Gastrocnemius medialis (tissue), 4 donors: ENCODE measurements at regions not wholly inside any gene's neighbourhood (a gene's known extent, or its start where the extent isn't known, plus 50 kb on each side); places are given as distances from the start of the nearest gene placed in this dataset.

Source experiments
- CTCF ChIP-seq, 5 experiments: fragments of 450-650 bp in 3 of 5; fragments of 200-600 bp in 2 of 5; sonication (generic) in 2 of 5; IDR thresholded peaks in 4 of 5; conservative IDR thresholded peaks in 1 of 5; 1 replicate in 4 of 5; 2 replicates in 1 of 5; pipeline ENCODE4 v1.5.1; 2016 to 2019; ENCODE audit warnings: antibody characterized with exemption in 5 of 5, mild to moderate bottlenecking in 3 of 5, moderate library complexity in 3 of 5
- POLR2A ChIP-seq, 2 donors: fragments of 450-650 bp; IDR thresholded peaks; one replicate each; pipeline ENCODE4 v1.6.1; 2017; ENCODE audit warnings: antibody characterized with exemption in 2 of 2, mild to moderate bottlenecking in 2 of 2, moderate library complexity in 2 of 2

GRCh38 chr16:51237861-51238378 is 86.8 kb upstream of the SALL1 start:
- TF ChIP-seq CTCF (IDR thresholded peaks at IDR 0.05 in 4 of 5, conservative IDR thresholded peaks at IDR 0.05 in 1 of 5) (no peak), POLR2A (IDR thresholded peaks at IDR 0.05) (no peak)
